Prostate gland (tissue), 2 donors: ENCODE measurements at regions not wholly inside any gene's neighbourhood (a gene's known extent, or its start where the extent isn't known, plus 50 kb on each side); places are given as distances from the start of the nearest gene placed in this dataset.

Source experiments
- POLR2A ChIP-seq: fragments of 450-650 bp; IDR thresholded peaks from one replicate; pipeline ENCODE4 v1.6.1; 2016; ENCODE audit warnings: antibody characterized with exemption, mild to moderate bottlenecking
- POLR2AphosphoS5 ChIP-seq: sonication (generic); formaldehyde crosslinking; IDR thresholded peaks from one replicate; pipeline ENCODE4 v1.6.1; 2017; ENCODE audit warnings: antibody characterized with exemption
- TF ChIP-seq, protein P1 (sequence below), 4 experiments: fragments of 200-600 bp in 2 of 4; fragments of 450-650 bp in 2 of 4; sonication (generic) in 2 of 4; IDR thresholded peaks; 1 replicate in 3 of 4; 2 replicates in 1 of 4; pipeline ENCODE4 v1.5.1; 2016 to 2019; ENCODE audit warnings: antibody characterized with exemption in 4 of 4, mild to moderate bottlenecking in 2 of 4, moderate library complexity in 2 of 4

DNA sequence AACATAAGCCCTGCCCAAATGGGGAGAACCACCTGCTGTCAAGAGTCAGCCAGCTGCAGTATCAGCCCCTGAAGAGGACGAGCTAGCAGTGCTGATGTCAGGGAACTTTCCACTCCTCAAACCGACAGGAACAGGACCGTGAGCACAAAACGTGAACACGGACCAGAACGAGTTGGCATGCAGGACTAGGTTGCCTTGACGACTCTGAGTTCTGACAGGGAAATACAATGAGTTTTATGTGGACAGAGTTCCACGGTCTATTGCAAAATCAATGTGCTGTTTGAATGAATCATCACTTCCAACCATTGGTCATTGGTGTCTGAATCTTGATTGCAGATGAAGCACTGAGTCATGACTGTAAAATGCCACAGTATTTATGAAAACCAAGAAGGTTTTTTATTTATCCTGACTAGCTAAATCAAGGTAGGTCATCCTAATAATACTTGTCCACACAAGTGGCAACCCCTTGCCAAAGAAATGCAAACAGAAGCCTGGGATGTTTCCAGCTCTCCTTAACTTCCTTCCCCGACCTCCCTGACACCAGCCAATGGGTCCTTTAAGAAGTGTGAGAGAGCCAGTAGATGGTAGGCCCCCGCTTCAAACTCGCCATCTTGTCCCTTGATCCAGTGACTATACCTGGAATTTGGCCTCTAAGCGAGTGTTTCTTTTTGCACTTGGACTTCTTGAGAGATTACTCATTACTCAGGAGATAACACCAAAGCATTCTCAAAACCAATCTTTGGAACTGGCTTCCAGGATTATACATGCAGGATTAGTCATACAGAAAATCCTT is 119.6 kb downstream of the ASB7 start:
- TF ChIP-seq POLR2A (no peak), POLR2AphosphoS5 (peak; percentile 98)
- TF ChIP-seq, protein P1, sequence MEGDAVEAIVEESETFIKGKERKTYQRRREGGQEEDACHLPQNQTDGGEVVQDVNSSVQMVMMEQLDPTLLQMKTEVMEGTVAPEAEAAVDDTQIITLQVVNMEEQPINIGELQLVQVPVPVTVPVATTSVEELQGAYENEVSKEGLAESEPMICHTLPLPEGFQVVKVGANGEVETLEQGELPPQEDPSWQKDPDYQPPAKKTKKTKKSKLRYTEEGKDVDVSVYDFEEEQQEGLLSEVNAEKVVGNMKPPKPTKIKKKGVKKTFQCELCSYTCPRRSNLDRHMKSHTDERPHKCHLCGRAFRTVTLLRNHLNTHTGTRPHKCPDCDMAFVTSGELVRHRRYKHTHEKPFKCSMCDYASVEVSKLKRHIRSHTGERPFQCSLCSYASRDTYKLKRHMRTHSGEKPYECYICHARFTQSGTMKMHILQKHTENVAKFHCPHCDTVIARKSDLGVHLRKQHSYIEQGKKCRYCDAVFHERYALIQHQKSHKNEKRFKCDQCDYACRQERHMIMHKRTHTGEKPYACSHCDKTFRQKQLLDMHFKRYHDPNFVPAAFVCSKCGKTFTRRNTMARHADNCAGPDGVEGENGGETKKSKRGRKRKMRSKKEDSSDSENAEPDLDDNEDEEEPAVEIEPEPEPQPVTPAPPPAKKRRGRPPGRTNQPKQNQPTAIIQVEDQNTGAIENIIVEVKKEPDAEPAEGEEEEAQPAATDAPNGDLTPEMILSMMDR (IDR thresholded peaks at IDR 0.05): no peak
